Vagina (tissue), 2 donors: ENCODE measurements at regions not wholly inside any gene's neighbourhood (a gene's known extent, or its start where the extent isn't known, plus 50 kb on each side); places are given as distances from the start of the nearest gene placed in this dataset.

Source experiments
- CTCF ChIP-seq, 3 experiments: fragments of 450-650 bp in 2 of 3; fragments of 200-600 bp in 1 of 3; sonication (generic) in 1 of 3; IDR thresholded peaks; one replicate each; pipeline ENCODE4 v1.5.1; 2017 to 2019; ENCODE audit warnings: antibody characterized with exemption in 3 of 3, mild to moderate bottlenecking in 2 of 3, moderate library complexity in 2 of 3
- POLR2A ChIP-seq, 2 donors: fragments of 450-650 bp; IDR thresholded peaks; one replicate each; pipeline ENCODE4 v1.6.1; 2017; ENCODE audit warnings: antibody characterized with exemption in 2 of 2, mild to moderate bottlenecking in 2 of 2, moderate library complexity in 2 of 2
- POLR2AphosphoS5 ChIP-seq, 2 donors: sonication (generic); formaldehyde crosslinking; IDR thresholded peaks; one replicate each; pipeline ENCODE4 v1.9.0; 2017; ENCODE audit warnings: antibody characterized with exemption in 2 of 2, mild to moderate bottlenecking in 2 of 2, low read depth in 1 of 2; ENCODE audit not compliant: insufficient read depth in 1 of 2

DNA sequence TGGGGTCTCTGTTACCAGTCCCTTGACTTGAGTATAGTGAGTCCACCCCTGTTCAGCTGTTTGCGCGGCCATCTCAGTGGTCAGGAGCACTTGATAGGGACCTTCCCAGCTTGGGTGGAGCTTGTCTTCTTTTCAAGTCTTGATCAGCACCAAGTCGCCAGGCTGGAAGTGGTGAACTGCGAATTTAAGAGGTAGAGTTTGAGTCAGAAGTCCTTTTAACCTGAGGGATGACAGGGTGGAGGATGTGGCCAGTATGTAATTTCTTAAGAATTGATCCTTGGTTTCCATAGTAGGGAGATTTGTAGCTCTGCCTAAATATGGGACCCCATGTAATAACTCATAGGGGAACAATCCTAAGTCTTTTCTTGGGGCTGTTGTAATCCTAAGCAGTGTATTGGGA is 86.3 kb upstream of the XCR1 start:
- TF ChIP-seq CTCF (IDR thresholded peaks at IDR 0.05) (no peak), POLR2A (IDR thresholded peaks at IDR 0.05) (no peak), POLR2AphosphoS5 (IDR thresholded peaks at IDR 0.05; ENCODE audit: insufficient read depth in 1 of 2, low read depth in 1 of 2) (no peak)
